ENCODE measurements at regions not wholly inside any gene's neighbourhood (a gene's known extent, or its start where the extent isn't known, plus 50 kb on each side); places are given as distances from the start of the nearest gene placed in this dataset.

- TF ChIP-seq POLR2A (IDR thresholded peaks at IDR 0.05; ENCODE audit: low read depth, low read length) (no peak), POLR2AphosphoS5 (IDR thresholded peaks at IDR 0.05; ENCODE audit: low read depth, low read length) (no peak)
These were observed 344.4 kb upstream of the SALL3 start for GRCh38 chr18:78635093-78635800.

Measured in GM12892 (cell line).